ENCODE measurements at regions not wholly inside any gene's neighbourhood (a gene's known extent, or its start where the extent isn't known, plus 50 kb on each side); places are given as distances from the start of the nearest gene placed in this dataset.

DNA sequence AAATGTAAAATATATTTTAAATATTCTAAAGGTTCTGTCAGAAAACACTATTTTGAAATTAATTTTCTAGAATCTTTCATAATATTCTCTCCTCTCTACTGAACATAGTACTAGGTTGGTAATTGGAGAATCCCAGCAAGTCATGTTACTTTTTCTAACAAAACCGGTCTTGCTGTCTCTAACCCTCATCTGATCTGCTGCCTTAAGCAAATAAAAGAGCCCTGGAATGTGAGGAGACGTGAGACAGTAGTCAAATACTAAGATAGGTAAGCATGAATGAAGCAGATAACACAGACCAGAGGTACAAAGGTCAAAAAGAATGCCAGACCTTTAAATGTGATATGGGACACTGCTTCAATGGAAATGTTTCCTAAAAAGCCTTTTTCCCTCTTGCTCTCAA, 462.4 kb upstream of the NUPR2 start:
- Histone ChIP-seq H3K4me3 (no peak overlapping the region), H3K36me3 (no peaks in the 10 kb centered on the region)

DNA sequence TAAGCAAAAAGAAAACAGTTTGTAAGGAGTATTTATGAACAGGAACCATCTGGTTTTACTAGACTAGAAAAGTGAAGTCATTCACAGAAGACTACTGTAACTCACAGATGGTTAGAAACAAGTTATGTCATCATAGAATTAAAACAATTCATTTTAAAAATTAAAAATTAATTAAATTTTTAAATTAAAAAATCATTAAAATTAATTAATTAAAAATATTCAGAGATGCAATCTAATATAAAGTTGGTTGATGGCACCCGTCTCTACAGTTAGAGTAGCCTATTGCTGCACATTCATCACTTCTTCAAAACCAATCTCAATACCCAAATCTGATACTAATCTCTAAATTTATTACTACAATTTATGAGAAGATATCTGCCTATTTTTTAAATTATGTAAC, 454.8 kb upstream of the NUPR2 start:
- intact Hi-C loops (cut with DNase I) = no loop called here
- TF ChIP-seq EP300 (IDR thresholded peaks at IDR 0.05) (no peak), POLR2A (IDR thresholded peaks at IDR 0.05) (no peak)
- TF ChIP-seq, protein P1, sequence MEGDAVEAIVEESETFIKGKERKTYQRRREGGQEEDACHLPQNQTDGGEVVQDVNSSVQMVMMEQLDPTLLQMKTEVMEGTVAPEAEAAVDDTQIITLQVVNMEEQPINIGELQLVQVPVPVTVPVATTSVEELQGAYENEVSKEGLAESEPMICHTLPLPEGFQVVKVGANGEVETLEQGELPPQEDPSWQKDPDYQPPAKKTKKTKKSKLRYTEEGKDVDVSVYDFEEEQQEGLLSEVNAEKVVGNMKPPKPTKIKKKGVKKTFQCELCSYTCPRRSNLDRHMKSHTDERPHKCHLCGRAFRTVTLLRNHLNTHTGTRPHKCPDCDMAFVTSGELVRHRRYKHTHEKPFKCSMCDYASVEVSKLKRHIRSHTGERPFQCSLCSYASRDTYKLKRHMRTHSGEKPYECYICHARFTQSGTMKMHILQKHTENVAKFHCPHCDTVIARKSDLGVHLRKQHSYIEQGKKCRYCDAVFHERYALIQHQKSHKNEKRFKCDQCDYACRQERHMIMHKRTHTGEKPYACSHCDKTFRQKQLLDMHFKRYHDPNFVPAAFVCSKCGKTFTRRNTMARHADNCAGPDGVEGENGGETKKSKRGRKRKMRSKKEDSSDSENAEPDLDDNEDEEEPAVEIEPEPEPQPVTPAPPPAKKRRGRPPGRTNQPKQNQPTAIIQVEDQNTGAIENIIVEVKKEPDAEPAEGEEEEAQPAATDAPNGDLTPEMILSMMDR (IDR thresholded peaks at IDR 0.05) = no peak
- no peaks in the 10 kb centered on the region for H3K27me3 ChIP-seq
- WGBS, 3 donors = 67 to 71% (median 68%) methylated on average over 1 of the region's 1 CpG
- no peak overlapping the region for H3K4me3 ChIP-seq
- no peaks in the 10 kb centered on the region for H3K4me1 ChIP-seq (ENCODE audit: insufficient read depth)
- no peaks in the 10 kb centered on the region for H3K36me3 ChIP-seq
- H3K27ac ChIP-seq = no peak overlapping the region
- no peaks in the 10 kb centered on the region for H3K9me3 ChIP-seq
- no peak for DNase-seq

More for the DNA sequence above, 462.4 kb upstream of the NUPR2 start:
- Histone ChIP-seq H3K4me1 (ENCODE audit: insufficient read depth) (no peaks in the 10 kb centered on the region), H3K27me3 (no peaks in the 10 kb centered on the region), H3K9me3 (no peaks in the 10 kb centered on the region), H3K27ac (no peak overlapping the region)
- intact Hi-C loops (cut with DNase I) = no loop called here
- DNase-seq = no peak
- TF ChIP-seq EP300 (IDR thresholded peaks at IDR 0.05) (no peak), POLR2A (IDR thresholded peaks at IDR 0.05) (no peak)
- TF ChIP-seq, protein P1 (IDR thresholded peaks at IDR 0.05) = no peak
- 23 to 39% (median 25%) methylated on average over 2 of the region's 2 CpGs for WGBS, 3 donors

DNA sequence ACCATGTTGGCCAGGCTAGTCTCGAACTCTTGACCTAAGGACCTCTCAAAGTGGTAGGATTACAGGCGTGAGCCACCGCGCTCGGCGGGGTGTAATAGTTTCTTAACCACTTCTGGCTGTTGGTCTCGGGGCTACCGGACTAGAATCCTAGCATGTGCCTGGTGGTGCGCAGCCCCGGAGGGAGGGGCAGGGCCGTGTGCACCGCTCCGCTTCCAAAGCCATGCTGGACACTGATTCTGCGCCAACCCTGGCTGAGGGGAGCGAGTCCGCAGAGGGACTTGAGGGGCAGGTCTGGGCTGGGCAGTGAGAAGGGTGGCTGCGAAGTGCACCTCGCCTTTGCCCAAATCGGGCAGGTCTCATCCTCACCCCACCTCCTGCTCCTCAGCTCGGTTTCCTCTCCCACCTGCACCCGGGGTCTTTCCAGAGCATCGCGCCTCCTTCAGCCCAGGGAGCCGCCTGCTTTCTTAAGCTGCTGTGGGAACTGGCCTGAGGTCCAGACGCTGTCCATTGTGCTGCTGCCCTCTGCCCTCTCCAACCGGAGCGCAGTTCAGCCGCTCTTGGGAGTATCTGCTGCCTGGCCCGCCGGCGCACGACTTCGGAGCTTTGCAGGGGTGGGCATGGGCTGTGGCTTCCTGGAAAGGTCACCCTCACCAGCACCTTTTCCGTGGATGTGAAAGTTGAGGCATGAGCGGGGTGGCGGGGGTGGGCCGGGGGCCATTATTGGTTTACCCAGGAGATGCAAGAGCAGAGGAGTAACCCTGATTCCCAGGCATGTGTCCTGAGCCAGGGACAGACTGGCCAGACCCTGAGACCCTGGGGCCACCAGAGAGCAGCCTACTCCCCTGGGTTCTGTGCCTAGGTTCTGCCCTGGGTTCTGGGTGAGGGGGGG, 422.6 kb upstream of the NUPR2 start:
- no peak overlapping the region for H3K27ac ChIP-seq
- intact Hi-C loops (cut with DNase I) = no loop called here
- H3K4me1 ChIP-seq (ENCODE audit: insufficient read depth) = peaks cover 3% of the 10 kb centered on the region
- no peak for DNase-seq
- WGBS, 3 donors = 37 to 60% (median 40%) methylated on average over 33 to 37 of the region's 37 CpGs
- H3K27me3 ChIP-seq = no peaks in the 10 kb centered on the region
- H3K9me3 ChIP-seq = peaks cover 0 to 5% of the 10 kb centered on the region in 2 donors
- H3K36me3 ChIP-seq = no peaks in the 10 kb centered on the region
- no peak overlapping the region for H3K4me3 ChIP-seq
- no peak for TF ChIP-seq POLR2A (IDR thresholded peaks at IDR 0.05)
- no peak for TF ChIP-seq EP300 (IDR thresholded peaks at IDR 0.05)
- TF ChIP-seq, protein P1 (IDR thresholded peaks at IDR 0.05) = no peak

DNA sequence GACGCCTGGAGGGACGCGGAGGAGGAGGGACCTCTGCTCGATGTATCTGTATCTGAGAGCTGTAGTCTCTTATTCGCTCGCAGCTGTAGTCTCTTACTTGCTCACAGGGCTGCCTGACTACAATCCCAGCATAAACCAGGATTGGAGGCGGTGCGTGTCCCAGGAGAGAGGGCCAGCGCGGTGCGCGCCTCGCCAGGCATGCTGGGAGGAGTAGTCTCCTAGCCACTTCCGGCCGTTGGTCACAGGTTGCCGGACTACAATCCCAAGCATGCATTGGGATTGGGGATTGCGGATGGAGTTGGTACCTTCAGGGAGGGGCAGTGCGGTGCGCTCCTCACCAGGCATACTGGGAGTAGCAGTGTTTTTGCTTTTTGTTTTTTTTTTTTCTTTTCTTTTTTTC, 421.7 kb upstream of the NUPR2 start:
- no peak overlapping the region for H3K27ac ChIP-seq
- peaks cover 3% of the 10 kb centered on the region for H3K4me1 ChIP-seq (ENCODE audit: insufficient read depth)
- peaks cover 0 to 5% of the 10 kb centered on the region in 2 donors for H3K9me3 ChIP-seq
- 12 to 35% (median 18%) methylated on average over 19 of the region's 19 CpGs for WGBS, 3 donors
- DNase-seq = peak in 4 of 5 donors; percentile 36 to 59 (median 50)
- H3K36me3 ChIP-seq = no peaks in the 10 kb centered on the region
- intact Hi-C loops (cut with DNase I) = no loop called here
- no peak overlapping the region for H3K4me3 ChIP-seq
- TF ChIP-seq POLR2A (IDR thresholded peaks at IDR 0.05) (no peak), EP300 (IDR thresholded peaks at IDR 0.05) (no peak)
- TF ChIP-seq, protein P1 (IDR thresholded peaks at IDR 0.05) = no peak
- H3K27me3 ChIP-seq = no peaks in the 10 kb centered on the region
